GM12873 (cell line): ENCODE measurements at regions not wholly inside any gene's neighbourhood (a gene's known extent, or its start where the extent isn't known, plus 50 kb on each side); places are given as distances from the start of the nearest gene placed in this dataset.

Source experiments
- TF ChIP-seq, protein P1 (sequence below): IDR thresholded peaks from 2 replicates; pipeline ENCODE4 v1.5.1; 2012; ENCODE audit warnings: low read depth, mild to moderate bottlenecking, moderate library complexity, low read length, control low read depth; ENCODE audit not compliant: insufficient read depth; ENCODE audit errors: missing control alignments

DNA sequence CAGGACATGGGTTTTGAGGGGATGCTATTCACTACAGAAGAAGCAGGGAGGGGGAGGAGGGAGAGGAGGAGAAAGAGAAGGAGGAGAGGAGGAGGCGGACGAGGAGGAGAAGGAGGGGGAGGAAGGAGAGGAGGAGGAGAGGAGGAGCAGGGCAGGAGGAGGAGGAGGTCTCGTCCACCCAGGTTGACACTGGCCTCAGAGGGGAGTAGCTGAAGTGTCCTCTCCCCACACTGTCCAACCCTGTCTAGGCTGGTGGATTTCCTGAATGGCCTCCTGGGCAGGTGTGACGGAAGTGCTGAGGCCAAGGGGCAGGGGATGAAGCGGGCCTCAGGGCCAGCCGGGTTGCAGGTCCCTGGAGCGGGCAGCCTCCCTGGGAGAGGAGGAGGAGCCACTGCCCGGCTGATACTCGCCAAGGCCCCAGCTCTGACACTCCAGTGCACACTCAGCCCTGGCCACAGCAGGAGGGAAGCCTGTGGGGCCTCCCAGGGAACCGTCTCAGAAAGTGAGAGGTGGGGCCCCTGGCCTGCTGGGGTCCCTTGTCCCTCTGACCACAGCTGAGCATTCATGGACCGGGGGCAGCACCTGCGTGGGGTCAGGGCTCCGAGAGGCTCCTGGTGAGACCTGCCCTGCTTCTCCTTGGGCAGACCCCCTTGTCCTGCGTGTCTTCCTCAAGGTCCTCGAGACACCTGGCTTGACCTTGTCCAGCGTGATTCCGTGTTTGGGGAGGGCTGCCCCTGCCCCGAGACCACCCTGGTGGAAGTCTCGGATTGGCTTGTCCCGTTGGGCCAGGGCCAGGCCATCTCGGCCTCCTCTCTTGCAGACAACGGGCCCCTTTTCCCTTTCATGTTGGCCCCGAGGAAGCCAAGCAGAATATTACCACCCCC lies 200.6 kb upstream of the CIBAR2 start:
- TF ChIP-seq, protein P1, sequence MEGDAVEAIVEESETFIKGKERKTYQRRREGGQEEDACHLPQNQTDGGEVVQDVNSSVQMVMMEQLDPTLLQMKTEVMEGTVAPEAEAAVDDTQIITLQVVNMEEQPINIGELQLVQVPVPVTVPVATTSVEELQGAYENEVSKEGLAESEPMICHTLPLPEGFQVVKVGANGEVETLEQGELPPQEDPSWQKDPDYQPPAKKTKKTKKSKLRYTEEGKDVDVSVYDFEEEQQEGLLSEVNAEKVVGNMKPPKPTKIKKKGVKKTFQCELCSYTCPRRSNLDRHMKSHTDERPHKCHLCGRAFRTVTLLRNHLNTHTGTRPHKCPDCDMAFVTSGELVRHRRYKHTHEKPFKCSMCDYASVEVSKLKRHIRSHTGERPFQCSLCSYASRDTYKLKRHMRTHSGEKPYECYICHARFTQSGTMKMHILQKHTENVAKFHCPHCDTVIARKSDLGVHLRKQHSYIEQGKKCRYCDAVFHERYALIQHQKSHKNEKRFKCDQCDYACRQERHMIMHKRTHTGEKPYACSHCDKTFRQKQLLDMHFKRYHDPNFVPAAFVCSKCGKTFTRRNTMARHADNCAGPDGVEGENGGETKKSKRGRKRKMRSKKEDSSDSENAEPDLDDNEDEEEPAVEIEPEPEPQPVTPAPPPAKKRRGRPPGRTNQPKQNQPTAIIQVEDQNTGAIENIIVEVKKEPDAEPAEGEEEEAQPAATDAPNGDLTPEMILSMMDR, result no peak

DNA sequence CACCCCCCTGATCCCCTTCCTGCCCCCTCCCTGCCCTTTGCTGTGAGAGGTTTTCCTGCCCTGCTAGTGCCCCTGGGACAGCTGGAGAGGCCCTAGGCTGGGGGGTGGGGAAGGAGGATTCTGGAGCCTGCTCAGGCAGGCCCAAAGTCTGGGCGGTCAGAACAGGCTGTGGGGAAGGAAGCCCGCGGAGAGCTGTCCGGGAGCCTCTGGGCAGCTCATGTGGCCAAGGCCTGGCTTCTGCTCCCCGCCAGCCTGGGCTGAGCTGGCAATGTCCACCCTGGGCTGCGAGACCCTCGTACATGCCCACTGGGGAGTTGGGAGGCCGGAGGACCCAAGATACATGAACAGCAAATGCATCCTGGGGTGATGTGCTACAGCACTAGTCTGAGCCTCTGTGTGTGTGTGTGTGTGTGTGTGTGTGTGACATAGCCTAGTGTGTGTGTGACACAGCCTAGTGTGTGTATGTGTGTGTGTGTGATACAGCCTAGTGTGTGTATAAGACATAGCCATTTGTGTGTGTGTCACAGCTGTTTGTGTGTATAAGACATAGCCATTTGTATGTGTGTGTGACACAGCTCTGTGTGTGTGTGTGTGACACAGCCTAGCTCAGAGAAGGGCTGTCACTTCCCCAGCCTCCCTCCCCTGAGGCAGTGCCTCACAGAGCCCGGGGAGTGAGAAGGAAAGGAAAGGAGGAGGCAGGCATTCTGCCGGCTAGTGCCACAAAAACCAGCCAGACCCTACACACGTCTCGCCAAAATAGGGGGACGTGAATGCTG lies 201.4 kb upstream of the CIBAR2 start:
- TF ChIP-seq, protein P1, result no peak

DNA sequence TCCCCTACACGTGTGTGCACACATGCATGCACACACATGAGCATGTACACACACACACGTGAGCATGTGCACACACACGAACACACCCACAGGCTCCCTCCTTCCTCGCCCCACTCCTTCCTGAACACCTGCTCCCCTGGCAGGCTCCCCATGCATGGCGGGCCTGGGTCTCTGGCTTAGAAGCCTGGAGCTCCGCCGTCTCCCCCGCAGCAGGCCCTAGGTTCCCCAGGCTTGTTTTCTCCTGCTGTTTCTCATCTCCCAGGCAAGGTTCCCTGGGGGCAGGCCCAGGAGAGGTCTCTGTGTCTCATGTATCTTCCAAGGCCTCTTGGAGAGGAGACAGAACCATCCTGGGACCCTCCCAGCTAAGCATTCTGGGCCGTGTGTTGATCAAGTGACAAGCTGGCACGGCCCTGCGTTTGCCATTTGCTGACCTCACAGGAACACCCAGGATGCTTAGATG lies 202.3 kb upstream of the CIBAR2 start:
- TF ChIP-seq, protein P1, result no peak

DNA sequence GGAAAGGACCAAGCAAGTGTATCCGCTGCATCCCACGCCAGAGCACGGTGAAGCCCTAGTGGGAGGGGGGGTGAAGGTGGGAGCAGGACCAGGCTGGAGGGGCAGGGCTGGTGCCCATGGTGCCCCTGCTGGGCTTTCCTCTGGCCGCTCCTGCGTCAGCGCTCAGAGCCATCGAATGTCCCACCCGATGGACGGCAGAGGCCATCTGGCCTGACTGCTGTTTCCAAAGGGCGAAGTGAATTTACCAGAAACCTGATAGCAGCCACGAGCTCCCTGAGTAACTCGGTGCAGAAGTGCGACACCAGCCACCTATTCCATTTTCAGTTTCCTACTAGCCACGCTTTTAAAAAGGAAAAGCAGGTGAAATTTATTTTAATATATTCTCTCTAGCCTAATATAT lies 203.6 kb upstream of the CIBAR2 start:
- TF ChIP-seq, protein P1, result no peak

DNA sequence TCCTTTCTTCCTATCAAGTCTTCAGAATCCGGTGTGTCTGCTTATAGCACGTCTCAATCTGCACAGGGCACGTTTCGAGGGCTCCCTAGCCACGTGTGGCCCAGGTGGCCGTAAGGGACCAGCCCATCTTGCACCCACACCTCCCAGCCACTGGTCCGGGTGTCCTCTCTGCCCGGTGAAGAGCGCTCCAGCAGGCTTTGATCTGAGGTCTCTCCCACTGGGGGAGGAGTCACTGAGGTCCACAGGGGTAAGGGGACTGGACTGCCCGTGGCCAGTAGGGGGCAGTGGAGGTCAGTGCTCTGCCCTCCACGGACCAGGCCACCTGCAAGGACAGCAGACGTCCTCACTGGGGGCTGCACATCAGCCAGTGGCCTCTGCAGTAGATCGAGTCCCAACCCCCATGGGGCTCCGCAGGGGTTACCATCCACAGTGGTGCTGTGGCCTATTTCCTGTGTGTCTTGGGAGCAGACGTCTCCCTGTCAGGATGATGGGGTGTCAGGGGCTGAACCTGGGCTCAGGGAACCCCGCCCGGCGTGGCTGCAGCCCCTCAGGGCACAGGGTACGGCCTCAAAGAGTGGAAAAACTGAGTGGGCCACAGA lies 204.1 kb upstream of the CIBAR2 start:
- TF ChIP-seq, protein P1, result peak; percentile 87

DNA sequence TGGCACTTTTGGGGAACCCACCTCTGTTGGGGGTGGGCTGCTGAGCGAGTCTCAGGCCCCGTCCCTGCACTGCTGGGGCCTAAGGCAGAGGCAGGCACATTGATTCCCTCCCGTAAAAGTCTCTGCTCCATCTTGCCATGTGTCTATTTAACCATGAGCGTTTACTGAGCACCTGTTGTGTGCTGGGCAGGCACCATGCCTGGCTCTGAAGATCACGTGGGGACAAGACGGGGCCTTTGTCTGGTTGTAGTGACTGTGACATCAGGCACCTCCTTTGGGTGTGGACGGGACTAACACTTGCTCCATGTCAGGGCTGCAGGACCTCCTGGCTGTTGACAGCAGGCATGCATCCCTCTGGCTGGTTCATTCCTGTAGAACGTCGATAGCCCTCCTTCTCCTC lies 204.7 kb upstream of the CIBAR2 start:
- TF ChIP-seq, protein P1, result no peak

DNA sequence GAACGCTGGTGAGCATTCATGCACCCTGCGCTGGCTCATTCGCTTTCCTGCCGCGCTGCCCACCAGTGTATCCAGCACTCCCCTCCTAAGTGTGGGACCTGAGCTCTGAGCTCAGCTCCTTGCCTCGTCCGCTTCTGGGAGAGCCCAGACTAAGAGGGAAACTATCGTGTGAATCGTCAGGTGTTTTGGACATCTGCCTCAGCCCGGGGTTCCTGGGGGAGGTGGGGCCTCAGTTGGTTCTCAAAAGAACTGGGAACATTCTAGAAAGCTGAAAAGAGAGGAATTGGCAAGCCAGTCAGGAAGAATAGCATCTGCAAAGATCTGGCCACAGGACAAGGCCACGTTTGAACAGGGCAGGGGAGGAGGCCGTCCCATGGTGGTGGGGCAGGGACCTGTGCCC lies 205.4 kb upstream of the CIBAR2 start:
- TF ChIP-seq, protein P1, result no peak
